Esophagus muscularis mucosa (tissue), 3 donors: ENCODE measurements at regions not wholly inside any gene's neighbourhood (a gene's known extent, or its start where the extent isn't known, plus 50 kb on each side); places are given as distances from the start of the nearest gene placed in this dataset.

ENCODE experiments used
- CTCF ChIP-seq, 3 experiments: fragments of 200-600 bp in 2 of 3; fragments of 450-650 bp in 1 of 3; sonication (generic) in 2 of 3; IDR thresholded peaks; one replicate each; pipeline ENCODE4 v1.5.1; 2017 to 2019; ENCODE audit warnings: antibody characterized with exemption in 3 of 3, mild to moderate bottlenecking in 2 of 3, moderate library complexity in 1 of 3
- POLR2A ChIP-seq: fragments of 450-650 bp; IDR thresholded peaks from one replicate; pipeline ENCODE4 v1.6.1; 2017; ENCODE audit warnings: antibody characterized with exemption, moderate library complexity, mild to moderate bottlenecking, low read depth
- POLR2AphosphoS5 ChIP-seq, 2 donors: sonication (generic); formaldehyde crosslinking; IDR thresholded peaks; one replicate each; pipeline ENCODE4 v1.6.1; 2017; ENCODE audit warnings: antibody characterized with exemption in 2 of 2

GRCh38 chr11:27228232-27228905, 134.6 kb downstream of the CCDC34 start:
- TF ChIP-seq CTCF (IDR thresholded peaks at IDR 0.05) = no peak
- no peak for TF ChIP-seq POLR2AphosphoS5 (IDR thresholded peaks at IDR 0.05)
- TF ChIP-seq POLR2A = no peak
